Coronary artery (tissue), 2 donors: ENCODE measurements at regions not wholly inside any gene's neighbourhood (a gene's known extent, or its start where the extent isn't known, plus 50 kb on each side); places are given as distances from the start of the nearest gene placed in this dataset.

ENCODE experiments used
- DNase-seq: peaks from one replicate; pipeline ENCODE4 v3.0.0-alpha.2; 2017; ENCODE audit warnings: low spot score
- H3K27ac ChIP-seq, 2 donors: fragments of 200-600 bp; sonication (generic); one replicate each; pipeline ENCODE4 v1.5.1; 2016 to 2019
- H3K4me3 ChIP-seq: fragments of 200-600 bp; sonication (generic); 2 replicates; pipeline ENCODE4 v1.5.1; 2016; ENCODE audit warnings: mild to moderate bottlenecking, moderate library complexity
- TF ChIP-seq, protein P1 (sequence below): fragments of 200-600 bp; sonication (generic); IDR thresholded peaks from one replicate; pipeline ENCODE4 v1.5.1; 2019; ENCODE audit warnings: antibody characterized with exemption

DNA sequence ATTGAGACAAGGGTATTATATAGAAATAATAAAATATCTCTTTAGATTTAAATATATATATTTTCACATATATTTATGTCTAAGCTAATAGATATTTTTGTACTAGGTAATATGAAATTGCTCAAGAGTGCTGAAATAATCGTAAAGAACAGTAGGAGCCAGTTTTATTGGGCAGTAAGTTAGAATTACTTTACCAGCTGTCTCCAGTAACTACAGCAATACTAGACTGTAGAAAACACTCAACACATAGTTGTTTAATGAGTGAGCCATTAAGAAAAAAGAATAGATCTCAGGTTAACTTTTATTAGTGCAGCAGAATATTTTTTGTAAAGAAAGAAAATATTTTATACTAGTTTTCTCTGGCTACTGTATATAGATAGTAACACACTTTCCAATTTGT lies 715.2 kb downstream of the TRIML1 start:
- TF ChIP-seq, protein P1, sequence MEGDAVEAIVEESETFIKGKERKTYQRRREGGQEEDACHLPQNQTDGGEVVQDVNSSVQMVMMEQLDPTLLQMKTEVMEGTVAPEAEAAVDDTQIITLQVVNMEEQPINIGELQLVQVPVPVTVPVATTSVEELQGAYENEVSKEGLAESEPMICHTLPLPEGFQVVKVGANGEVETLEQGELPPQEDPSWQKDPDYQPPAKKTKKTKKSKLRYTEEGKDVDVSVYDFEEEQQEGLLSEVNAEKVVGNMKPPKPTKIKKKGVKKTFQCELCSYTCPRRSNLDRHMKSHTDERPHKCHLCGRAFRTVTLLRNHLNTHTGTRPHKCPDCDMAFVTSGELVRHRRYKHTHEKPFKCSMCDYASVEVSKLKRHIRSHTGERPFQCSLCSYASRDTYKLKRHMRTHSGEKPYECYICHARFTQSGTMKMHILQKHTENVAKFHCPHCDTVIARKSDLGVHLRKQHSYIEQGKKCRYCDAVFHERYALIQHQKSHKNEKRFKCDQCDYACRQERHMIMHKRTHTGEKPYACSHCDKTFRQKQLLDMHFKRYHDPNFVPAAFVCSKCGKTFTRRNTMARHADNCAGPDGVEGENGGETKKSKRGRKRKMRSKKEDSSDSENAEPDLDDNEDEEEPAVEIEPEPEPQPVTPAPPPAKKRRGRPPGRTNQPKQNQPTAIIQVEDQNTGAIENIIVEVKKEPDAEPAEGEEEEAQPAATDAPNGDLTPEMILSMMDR, result no peak
- no peak for DNase-seq

DNA sequence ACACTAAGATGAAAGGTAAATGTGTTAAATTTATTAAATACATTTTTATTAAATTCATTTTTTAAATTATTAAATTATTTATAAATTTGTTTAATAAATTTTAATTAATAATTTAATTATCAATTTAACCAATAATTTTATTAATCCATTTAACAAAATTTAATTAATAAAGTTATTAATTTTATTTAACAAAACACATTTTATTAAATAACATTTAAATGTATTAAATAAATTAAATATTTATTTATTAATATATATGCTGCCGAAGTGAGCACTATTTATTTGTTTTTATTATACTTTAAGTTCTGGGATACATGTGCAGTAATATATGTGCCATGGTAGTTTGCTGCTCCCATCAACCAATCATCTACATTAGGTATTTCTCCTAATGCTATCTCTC lies 719.5 kb downstream of the TRIML1 start:
- Histone ChIP-seq H3K27ac (no peak overlapping the region), H3K4me3 (no peak overlapping the region)
- no peak for DNase-seq
- TF ChIP-seq, protein P1, result no peak

More for the DNA sequence above, 715.2 kb downstream of the TRIML1 start:
- Histone ChIP-seq H3K27ac (no peak overlapping the region), H3K4me3 (no peak overlapping the region)

DNA sequence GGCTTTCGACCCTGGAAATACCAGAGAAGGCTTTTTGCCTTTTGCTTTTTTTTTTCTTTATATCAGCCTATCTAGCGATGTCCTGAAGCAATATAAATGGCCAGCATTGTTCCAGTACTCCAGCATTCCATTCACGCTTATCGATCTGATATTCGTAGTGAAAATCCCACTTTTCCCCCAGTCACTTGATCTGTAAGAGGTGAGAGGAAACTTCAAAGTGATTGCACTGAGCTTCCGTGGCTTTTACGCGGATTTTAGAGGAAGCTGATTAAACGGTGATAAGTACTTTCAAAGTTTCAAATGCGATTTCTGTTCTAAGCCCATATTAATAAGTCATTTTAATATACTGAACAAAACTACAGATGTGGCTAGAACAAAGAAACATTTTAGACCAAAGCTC lies 725.5 kb downstream of the TRIML1 start:
- Histone ChIP-seq H3K27ac (no peak overlapping the region), H3K4me3 (no peak overlapping the region)
- TF ChIP-seq, protein P1, result no peak
- DNase-seq, result no peak

DNA sequence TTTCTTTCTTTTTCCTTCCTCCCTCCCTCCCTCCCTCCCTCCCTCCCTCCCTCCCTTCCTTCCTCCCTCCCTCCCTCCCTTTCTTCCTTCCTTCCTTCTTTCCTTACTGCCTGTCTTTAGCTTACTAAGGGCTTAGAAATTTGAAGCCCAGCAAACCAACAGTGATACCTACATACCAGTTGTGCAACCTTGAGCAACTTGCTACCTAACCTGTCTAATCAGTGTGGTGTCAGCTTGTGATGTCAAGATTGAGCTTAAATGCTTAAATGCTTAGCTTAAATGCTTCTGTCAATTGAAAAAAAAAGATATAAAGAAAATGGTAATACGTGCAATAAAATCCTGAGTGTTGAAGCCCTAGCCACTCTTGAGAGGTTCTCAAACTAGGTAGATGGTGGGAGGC lies 728.6 kb downstream of the TRIML1 start:
- TF ChIP-seq, protein P1, result no peak
- Histone ChIP-seq H3K27ac (no peak overlapping the region), H3K4me3 (no peak overlapping the region)
- no peak for DNase-seq

DNA sequence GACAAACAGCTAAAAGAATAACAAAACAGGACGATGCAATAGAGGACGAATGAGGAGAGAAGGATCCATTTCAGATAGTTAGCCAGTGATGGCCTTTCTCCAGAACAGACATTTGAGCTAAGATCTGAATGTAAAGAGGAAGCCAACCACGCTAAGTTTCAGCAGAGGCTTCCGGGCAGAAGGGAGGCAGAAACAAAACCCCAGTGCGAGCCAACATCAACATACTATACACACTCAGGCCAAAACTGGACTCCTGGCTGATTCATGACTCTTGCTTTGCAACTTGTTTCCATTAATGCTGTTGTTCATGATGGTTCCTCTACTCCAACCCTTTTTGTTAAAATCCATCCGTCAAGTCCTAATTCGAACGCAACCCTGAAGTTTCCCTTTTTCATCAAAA lies 730.3 kb downstream of the TRIML1 start:
- TF ChIP-seq, protein P1, result no peak
- Histone ChIP-seq H3K27ac (no peak overlapping the region), H3K4me3 (no peak overlapping the region)
- no peak for DNase-seq

DNA sequence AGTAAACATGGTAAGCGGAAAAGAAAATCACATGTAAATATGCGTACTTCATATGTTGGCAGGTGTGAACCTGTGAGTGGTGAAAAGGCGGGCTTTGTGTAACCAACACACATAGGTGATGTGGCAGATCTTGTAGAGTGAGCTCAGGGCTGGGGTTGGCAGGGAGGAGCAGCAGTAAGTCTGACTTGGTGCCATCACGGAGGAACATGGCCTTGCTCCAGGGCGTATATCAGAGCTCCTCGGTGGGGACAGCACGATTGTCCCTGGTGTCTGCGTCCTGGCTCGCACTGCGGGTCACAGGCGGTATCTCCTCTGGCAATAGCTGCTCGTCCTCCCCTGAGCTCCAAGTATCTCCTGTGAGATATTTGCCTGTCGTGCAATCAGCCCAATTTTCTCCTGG lies 733.6 kb downstream of the TRIML1 start:
- TF ChIP-seq, protein P1, result no peak
- no peak for DNase-seq

DNA sequence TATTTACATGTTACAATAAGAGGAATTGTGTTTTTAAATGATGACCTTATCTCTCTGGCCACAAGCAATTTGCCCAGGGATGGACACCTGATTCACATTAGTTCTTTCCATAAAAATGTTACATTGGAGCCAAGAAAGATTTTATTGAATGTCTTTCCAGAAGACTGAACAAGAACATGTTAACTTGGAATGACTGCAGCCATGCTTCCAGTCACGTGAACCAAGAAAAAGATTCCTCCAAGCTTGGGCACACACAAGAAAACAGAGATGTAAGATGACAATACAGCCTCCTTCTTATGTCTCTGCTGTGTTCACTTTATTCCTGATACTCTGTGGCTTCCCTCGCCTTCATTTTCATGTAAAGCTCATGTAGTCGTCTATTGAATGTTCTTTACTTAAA lies 737.6 kb downstream of the TRIML1 start:
- no peak for DNase-seq
- H3K27ac ChIP-seq, result no peak overlapping the region

More for the DNA sequence above, 733.6 kb downstream of the TRIML1 start:
- no peak overlapping the region for H3K4me3 ChIP-seq
- H3K27ac ChIP-seq, result no peak overlapping the region

More for the DNA sequence above, 737.6 kb downstream of the TRIML1 start:
- TF ChIP-seq, protein P1, result no peak
- H3K4me3 ChIP-seq, result no peak overlapping the region
